Fibroblast of skin of abdomen (primary cell): ENCODE measurements at regions not wholly inside any gene's neighbourhood (a gene's known extent, or its start where the extent isn't known, plus 50 kb on each side); places are given as distances from the start of the nearest gene placed in this dataset.
A peak's percentile ranks its signal among the peaks of the same experiment; 100 is the strongest.
"Not testable (repeated sequence)": the region's sequence is repeated elsewhere in the genome, so short reads cannot be mapped to it uniquely, and the experiment has no call there.

ENCODE experiments used
- DNase-seq: peaks from one replicate; pipeline ENCODE4 v3.0.0-alpha.2; 2013

- not testable (repeated sequence) for DNase-seq
These were observed 102.5 kb upstream of the WIPF3 start for GRCh38 chr7:29703830-29704229.

GRCh38 chr7:29709002-29709401 is 97.3 kb upstream of the WIPF3 start:
- DNase-seq = not testable (repeated sequence)

- peak; percentile 96 for DNase-seq
These were observed 83.2 kb upstream of the WIPF3 start for GRCh38 chr7:29723127-29723526.

GRCh38 chr7:29723599-29723998 is 82.7 kb upstream of the WIPF3 start:
- peak; percentile 66 for DNase-seq

- peak; percentile 69 for DNase-seq
These were observed 76.7 kb upstream of the WIPF3 start for GRCh38 chr7:29729534-29730165.

GRCh38 chr7:29734246-29734731 is 72.0 kb upstream of the WIPF3 start:
- no peak for DNase-seq

- not testable (repeated sequence) for DNase-seq
These were observed 58.6 kb upstream of the WIPF3 start for GRCh38 chr7:29747645-29748245.

GRCh38 chr7:29748286-29749099 is 57.8 kb upstream of the WIPF3 start:
- DNase-seq = peak; percentile 32

- no peak for DNase-seq
These were observed 56.5 kb upstream of the WIPF3 start for GRCh38 chr7:29749701-29750321.

GRCh38 chr7:29750373-29750940 is 55.9 kb upstream of the WIPF3 start:
- DNase-seq = not testable (repeated sequence)

GRCh38 chr7:29751012-29751411 is 55.3 kb upstream of the WIPF3 start:
- DNase-seq = not testable (repeated sequence)

- DNase-seq = no peak
These were observed 51.3 kb upstream of the WIPF3 start for GRCh38 chr7:29754874-29755490.
